GM19240 (cell line): ENCODE measurements at regions not wholly inside any gene's neighbourhood (a gene's known extent, or its start where the extent isn't known, plus 50 kb on each side); places are given as distances from the start of the nearest gene placed in this dataset.

Experiments
- DNase-seq: peaks from one replicate; pipeline ENCODE4 v3.0.0; 2011; ENCODE audit warnings: low spot score; ENCODE audit not compliant: insufficient read length

GRCh38 chr5:66467564-66467963 lies 128.6 kb upstream of the MAST4 start:
- DNase-seq, result no peak

DNA sequence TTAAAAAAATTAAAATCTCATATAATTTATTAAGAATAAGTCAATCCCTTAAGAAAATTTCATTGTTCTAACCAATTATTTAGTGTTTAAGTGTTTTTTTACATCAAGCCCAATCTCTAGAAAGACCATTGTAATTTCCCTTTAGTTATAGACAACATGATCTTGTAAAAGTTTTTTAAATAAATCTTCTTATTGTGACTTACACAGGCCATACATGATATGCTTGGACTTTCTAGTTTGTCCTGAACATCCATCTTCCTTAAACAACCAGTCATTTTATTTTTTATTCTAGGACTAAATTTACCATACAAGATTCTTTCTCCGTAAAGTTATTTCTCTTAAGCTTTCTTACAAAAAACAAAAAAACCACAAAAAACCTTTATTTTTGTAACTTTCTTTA lies 126.5 kb upstream of the MAST4 start:
- DNase-seq, result no peak

DNA sequence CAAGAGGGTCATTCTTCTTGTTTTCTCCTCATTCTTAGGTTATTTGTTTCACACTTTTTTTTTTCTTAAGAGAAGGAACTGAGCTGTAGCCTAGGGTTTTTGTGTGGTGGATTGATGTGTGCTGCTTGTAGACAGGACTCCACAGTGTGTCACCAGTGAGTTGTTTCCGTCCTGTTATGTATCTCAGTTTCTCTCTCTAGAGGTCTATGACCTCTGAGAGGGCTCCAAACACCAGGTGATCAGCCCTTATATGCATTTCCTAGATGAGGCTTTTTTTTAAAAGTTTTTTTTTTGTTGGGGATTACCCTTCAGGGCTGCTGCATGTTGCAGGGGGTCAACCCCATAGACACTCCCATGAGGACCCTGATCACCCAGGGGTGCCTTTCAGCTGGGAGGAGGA lies 124.2 kb upstream of the MAST4 start:
- DNase-seq, result no peak

DNA sequence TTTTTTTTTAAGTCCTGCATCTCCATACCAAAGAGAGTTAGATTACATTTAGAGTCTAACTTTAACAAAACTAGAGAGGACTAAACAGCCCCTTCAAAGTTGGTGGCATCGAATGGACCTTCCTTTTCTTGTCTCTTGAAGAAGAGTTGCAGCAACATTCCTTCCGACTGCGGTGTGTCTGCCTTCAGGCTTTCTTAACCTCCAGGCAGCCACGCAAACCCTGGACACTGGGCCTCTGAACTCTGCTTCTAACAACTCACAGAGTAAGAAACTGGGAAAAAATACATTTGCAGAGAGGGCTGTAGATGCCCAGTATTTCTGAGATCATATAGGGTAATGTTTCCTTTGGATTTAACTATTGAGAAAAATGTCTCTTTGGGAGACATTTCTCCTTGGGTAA lies 120.5 kb upstream of the MAST4 start:
- DNase-seq, result no peak

- DNase-seq, result no peak
These were observed 118.6 kb upstream of the MAST4 start for GRCh38 chr5:66477596-66477995.

GRCh38 chr5:66494437-66494836 lies 101.8 kb upstream of the MAST4 start:
- no peak for DNase-seq

GRCh38 chr5:66498791-66499207 lies 97.4 kb upstream of the MAST4 start:
- no peak for DNase-seq

DNA sequence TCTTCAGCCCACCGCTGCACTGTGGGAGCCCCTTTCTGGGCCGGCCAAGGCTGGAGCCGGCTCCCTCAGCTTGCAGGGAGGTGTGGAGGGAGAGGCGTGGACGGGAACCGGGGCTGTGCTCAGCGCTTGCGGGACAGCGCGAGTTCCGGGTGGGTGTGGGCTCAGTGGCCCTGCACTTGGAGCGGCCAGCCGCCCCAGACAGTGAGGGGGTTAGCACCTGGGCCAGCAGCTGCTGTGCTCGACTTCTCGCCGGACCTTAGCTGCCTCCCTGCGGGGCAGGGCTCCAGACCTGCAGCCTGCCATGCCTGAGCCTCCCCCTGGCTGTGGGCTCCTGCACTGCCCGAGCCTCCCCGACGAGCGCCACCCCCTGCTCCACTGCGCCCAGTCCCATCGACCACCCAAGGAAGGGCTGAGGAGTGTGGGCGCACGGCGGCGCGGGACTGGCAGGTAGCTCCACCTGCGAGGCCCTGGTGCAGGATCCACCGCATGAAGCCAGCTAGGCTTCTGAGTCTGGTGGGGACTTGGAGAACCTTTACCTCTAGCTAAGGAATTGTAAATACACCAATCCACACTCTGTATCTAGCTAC lies 92.9 kb upstream of the MAST4 start:
- no peak for DNase-seq

- no peak for DNase-seq
These were observed 89.1 kb upstream of the MAST4 start for GRCh38 chr5:66507106-66507505.

DNA sequence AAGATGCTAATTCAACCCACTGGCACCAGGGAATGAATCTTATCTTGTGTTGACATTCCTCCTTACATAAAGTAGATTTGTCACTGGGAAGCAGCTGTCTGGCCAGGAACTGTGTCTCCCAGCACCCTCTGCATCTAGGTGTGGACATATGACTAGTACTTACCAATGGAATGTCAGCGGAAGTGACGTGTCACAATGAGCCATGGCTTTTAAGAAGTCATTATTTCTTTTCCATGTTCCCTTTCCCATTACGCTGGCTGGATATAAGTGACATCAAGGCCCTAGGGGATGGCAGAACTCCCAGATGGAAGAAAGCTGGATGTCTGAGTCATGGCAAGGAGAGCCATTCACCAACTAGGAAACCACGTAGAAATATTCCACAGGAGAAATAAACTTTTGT lies 84.7 kb upstream of the MAST4 start:
- no peak for DNase-seq

DNA sequence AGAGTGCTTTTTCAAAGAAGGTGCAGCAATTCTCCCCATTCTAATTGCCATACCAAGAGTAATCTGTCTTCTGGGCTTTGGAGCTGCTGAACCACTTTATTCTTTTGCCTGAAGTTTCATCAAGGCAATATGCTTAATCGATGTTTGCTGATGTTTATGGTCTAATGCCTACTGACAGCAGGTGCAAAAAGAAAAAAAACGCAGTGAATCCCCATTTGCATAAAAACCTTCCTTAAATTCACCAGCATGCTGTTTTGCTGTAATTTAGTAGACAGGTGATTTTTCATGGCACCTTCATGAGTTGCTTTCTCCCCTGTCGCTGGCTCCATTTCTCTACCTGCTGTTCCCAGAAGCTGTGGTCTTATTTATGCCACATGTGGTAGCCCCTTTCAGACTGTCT lies 83.1 kb upstream of the MAST4 start:
- no peak for DNase-seq

DNA sequence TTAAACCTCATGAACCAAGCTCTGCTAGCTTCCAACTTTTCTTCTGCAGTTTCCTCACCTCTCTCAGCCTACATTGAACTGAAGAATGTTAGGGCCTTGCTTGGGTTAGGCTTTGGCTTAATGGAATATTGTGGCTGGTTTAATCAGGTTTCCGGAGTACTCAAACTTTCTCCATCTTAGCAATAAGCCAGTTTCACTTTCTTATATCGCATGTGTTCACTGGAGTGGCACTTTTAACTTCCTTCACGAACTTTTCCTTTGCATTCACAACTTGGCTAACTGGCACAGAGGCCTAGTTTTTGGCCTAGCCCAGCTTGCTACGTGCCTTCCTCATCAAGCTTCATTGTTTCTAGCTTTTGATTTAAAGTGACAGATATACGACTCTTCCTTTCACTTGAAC lies 81.0 kb upstream of the MAST4 start:
- no peak for DNase-seq

DNA sequence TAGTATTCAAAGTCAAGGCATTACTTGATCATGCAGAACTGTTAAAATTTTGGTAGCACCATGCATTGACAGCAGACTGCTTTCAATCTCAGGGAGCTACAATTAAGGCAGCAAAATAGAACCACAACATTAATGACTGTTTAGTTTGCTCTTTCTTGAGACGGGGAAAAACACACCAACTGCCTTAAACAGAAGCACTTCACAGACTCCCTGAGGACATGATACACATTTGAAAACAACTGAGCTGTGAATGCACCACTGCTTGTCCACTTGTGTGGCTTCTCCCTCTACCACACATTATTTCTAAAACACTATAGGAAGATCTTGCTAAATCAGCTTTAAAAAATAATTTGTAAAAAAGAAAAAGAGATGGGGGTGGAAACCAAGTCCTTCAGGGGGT lies 79.6 kb upstream of the MAST4 start:
- DNase-seq, result no peak

DNA sequence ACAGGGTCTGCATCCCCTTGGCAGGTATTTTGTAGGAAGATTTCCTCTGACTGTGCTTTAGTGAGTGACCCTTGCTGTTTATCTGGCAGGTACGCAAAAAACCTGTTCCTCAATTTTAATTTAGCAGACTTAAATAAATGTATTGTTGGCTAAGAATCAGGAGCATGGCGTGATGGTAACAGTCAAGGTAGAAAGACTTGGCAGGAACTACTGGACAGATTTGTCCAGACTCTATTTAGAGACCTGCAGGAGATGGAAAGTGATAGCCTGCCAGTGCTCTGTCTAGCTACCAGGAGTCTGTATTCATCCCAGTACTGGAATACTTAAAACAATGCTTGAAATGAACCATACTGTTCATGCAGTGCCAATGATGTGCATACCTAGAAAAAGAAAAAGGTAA lies 78.8 kb upstream of the MAST4 start:
- no peak for DNase-seq

DNA sequence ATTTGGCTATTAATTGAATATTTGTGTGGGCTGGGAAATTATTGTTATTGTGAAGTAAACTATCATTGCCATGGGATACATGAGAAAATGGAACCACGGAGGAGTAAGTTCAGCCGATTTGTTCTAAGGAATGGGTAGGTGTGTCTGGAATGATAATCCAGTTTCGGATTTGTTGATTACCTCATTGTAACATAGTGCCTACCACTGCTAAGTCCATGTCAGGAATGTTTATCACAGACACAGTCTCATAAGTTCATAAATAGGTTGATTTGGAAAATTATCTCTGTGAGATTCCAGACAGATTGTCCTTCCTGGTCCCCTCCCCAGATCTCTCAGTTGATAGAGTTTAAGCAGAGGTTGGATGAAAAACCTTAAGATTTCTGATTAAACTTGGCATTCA lies 78.1 kb upstream of the MAST4 start:
- no peak for DNase-seq

DNA sequence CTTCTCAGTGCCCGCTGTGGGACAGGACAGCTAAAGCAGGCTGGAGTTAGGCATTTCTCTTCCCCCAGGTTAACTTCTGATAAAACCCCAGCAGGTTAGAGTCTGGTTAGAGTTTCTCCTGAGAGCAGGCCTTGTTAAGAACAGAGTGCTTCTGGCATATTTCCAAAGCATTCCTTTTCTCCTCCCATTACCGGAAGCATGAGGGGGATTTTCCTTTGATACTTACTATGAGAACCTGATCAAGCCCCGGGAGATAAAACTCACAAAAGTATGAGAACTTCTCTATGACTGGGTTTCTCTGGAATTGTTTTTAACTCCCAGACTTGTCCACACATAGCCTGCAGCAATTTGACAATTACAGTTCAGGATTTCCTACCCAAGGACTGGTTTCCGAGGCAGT lies 77.4 kb upstream of the MAST4 start:
- no peak for DNase-seq

- no peak for DNase-seq
These were observed 76.6 kb upstream of the MAST4 start for GRCh38 chr5:66519626-66520025.

GRCh38 chr5:66520854-66521253 lies 75.3 kb upstream of the MAST4 start:
- no peak for DNase-seq

GRCh38 chr5:66527478-66528035 lies 68.6 kb upstream of the MAST4 start:
- DNase-seq, result no peak

DNA sequence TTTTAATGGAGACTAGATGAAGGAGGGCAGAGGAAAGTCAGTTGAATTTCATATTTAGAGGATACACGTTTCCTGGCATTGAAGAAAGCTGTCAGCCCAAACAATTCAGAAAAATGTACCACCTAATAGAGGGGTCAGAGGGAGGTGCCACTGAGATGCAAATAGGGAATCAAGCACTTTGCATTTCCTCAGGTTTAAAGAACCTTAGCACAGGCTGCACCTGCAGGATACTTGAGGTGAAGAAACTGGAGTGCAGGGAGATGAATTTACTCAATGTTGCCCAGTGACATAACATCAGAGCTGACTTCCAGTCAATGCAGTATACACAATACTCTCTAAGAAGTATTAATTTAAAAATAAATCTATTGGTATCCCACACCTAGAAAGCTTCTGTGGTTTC lies 67.0 kb upstream of the MAST4 start:
- DNase-seq, result no peak

DNA sequence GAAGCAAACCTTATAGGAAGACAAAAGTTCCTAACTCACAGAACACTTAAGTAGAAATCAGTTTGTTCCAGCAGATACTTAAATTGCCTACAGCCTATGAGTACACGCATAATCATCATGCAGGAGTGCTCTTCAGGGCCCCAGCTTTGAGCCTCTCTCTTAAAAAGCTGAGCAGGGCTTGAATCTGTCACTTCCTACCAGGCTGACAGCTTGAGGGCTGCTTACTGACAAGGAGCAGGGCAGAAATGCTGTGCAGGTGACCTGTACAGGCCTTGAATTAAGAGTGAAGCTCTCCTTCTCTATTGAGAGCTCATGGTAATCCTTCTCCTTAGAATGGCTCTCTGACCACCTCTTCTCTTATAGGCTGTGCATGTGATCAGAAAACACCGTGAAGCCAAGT lies 66.5 kb upstream of the MAST4 start:
- no peak for DNase-seq

DNA sequence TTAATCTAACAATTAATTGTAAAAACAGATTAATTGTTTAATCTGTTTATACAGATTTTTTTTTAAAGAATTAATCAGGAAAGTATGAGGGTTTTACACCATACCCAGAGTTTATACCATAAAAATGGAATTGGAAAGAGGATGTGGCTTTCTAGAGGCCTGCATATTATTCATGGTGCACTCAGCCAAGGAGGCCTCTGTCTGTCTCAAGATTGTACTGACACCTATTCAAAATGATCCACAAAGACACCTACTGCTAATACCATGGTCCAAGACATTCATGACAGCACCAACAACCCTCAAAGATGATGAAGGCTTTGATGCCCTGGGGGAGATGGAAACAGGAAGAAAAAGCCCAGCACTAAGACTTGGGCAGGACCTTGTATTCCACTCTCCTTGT lies 58.1 kb upstream of the MAST4 start:
- no peak for DNase-seq

GRCh38 chr5:66538531-66538930 lies 57.7 kb upstream of the MAST4 start:
- DNase-seq, result no peak

DNA sequence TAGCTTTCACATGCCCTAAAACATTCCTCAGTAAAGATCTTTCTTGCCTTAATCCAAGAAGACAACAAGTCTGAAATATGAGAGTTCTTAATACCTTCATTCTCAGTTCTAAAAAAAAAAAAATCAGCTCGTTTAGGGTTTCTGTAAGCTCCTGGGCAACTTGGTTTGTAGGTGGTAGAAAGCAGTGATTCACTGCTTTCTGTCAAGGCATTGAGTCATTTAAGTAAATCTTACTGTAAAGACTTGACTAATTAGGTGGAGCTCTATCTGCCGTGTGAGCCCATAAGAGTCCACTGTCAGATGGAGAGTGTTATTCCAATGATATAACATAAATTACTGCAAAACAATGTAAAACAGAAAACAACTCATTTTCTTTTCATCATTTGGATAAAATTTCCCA lies 56.1 kb upstream of the MAST4 start:
- no peak for DNase-seq
